NCI-H2196 treated with DMSO at 0.1 percent for 48 hours (cell line): ENCODE measurements at regions not wholly inside any gene's neighbourhood (a gene's known extent, or its start where the extent isn't known, plus 50 kb on each side); places are given as distances from the start of the nearest gene placed in this dataset.

Experiments used
- DNase-seq: peaks from one replicate; lab custom pipeline; 2025; ENCODE audit not compliant: unreplicated experiment; lab: John Stamatoyannopoulos, UW

GRCh38 chr2:45301307-45302277 is 292.3 kb upstream of the SIX2 start:
- peak; percentile 93 for DNase-seq

- peak; percentile 85 for DNase-seq
Measured at GRCh38 chr2:45300026-45300750, 290.9 kb upstream of the SIX2 start.

GRCh38 chr2:45299361-45299760 is 290.1 kb upstream of the SIX2 start:
- no peak for DNase-seq

- no peak for DNase-seq
Measured at GRCh38 chr2:45293182-45293581, 283.9 kb upstream of the SIX2 start.

GRCh38 chr2:45291296-45291701 is 282.0 kb upstream of the SIX2 start:
- no peak for DNase-seq

- no peak for DNase-seq
Measured at GRCh38 chr2:45289997-45290709, 280.9 kb upstream of the SIX2 start.

GRCh38 chr2:45288532-45289417 is 279.5 kb upstream of the SIX2 start:
- no peak for DNase-seq

GRCh38 chr2:45287045-45287444 is 277.8 kb upstream of the SIX2 start:
- no peak for DNase-seq

GRCh38 chr2:45285771-45286390 is 276.6 kb upstream of the SIX2 start:
- no peak for DNase-seq

- DNase-seq: no peak
Measured at GRCh38 chr2:45285311-45285710, 276.1 kb upstream of the SIX2 start.

GRCh38 chr2:45284621-45284995 is 275.4 kb upstream of the SIX2 start:
- no peak for DNase-seq

GRCh38 chr2:45283764-45284620 is 274.7 kb upstream of the SIX2 start:
- no peak for DNase-seq

- DNase-seq: no peak
Measured at GRCh38 chr2:45282646-45283045, 273.4 kb upstream of the SIX2 start.

GRCh38 chr2:45281311-45281710 is 272.1 kb upstream of the SIX2 start:
- no peak for DNase-seq

GRCh38 chr2:45280794-45281193 is 271.5 kb upstream of the SIX2 start:
- DNase-seq: no peak

- DNase-seq: no peak
Measured at GRCh38 chr2:45279356-45279755, 270.1 kb upstream of the SIX2 start.

GRCh38 chr2:45278365-45279078 is 269.3 kb upstream of the SIX2 start:
- peak; percentile 97 for DNase-seq

- no peak for DNase-seq
Measured at GRCh38 chr2:45276914-45277313, 267.7 kb upstream of the SIX2 start.

GRCh38 chr2:45275806-45276205 is 266.6 kb upstream of the SIX2 start:
- no peak for DNase-seq
